G401.6 (cell line): ENCODE measurements at regions not wholly inside any gene's neighbourhood (a gene's known extent, or its start where the extent isn't known, plus 50 kb on each side); places are given as distances from the start of the nearest gene placed in this dataset.

Experiments used
- FAIRE-seq: peaks from 2 replicates; lab custom pipeline; 2012; peaks lifted over from hg19 to GRCh38; lab: Jason Lieb, UNC

DNA sequence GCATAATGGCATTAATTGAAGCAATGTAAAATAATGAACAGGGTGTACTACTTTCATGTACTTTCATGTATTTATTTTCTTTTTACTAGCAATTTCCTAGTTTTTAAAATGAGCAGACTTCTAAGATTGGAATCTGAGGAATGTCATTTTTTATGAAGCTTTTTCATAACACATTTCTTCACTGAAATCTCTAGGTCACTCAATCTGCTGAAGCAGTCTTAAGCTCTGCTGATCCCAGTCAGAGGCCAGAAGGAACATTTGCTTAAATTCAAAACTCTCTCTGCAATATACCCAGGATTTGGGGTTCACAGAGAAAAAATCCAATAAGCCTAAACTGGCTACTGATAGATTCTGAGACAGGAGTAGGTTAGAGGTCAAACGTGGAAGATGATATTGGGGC lies 73.6 kb upstream of the CNTN1 start:
- FAIRE-seq = no peak

DNA sequence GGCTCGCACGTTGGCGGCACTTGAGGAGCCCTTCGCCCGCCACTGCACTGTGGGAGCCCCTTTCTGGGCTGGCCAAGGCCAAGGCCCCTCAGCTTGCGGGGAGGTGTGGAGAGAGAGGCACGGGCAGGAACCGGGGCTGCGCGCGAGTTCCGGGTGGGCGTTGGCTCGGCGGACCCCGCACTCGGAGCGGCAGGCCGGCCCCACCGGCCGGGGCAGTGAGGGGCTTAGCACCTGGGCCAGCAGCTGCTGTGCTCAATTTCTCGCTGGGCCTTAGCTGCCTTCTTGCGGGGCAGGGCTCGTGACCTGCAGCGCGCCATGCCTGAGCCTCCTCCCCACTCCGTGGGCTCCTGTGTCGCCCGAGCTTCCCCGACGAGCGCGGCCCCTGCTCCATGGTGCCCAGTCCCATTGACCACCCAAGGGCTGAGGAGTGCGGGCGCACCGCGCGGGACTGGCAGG lies 71.6 kb upstream of the CNTN1 start:
- FAIRE-seq = no peak

DNA sequence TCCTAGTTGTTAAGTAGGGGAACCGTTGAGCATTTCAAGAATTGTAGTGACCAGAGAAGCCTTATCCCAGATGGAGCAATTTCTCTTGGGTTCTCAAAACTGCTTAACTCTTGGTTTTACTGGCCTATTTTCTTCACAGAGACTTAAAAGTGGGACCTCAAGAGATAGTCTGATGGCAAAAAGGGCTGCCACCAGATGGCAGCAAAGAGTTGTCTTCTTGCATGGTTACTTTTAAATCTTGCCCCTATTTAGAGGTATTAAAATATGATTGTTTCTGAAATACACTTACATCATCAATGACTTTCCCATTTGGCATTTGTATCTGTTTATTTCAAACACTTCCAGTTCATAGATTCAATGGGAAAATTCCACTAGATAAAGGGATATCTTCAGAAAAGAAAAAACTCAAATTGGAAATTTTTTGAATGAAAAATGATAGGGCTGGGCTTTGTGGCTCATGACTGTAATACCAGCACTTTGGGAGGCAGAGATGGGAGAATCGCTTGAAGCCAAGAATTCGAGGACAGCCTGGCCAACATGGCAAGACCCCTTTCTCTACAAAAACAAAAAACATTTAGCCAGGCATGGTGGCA lies 69.9 kb upstream of the CNTN1 start:
- peak; percentile 62 for FAIRE-seq

DNA sequence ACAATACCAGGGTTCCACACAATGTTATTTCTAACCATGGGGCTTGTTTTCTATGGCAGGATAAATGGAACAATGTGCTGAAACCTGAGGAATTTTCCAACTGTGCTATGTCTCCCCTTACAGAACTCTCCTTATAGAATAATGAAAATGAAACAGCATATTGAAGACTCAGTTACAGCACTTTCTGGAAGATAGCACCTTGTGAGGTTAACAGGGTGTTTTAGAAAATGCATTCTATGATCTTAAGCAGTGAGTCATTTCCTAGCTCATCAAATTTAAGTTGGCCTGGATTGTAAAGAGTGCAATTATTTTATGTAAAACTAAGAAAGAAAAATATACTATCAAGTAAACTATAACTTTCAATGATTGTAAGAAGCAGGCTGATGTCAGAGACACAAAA lies 60.1 kb upstream of the CNTN1 start:
- no peak for FAIRE-seq

DNA sequence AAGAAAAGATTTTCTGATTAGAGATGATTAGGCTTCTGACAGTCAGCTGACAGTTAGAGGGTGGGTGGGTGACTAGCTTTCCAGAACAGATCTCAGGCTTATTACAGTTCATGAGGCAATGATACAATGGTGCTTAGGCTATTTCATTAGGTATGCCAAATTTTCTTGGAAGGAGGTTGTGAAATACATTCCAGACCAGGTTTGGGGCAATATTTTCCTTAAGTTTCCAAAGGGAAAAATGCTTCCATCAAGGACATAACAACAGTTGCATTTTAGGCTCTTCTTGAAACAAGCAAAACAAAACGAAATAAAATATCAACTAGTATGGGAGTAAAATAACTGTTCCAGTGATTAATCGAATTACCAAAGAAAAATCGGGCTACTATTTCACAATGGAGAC lies 59.3 kb upstream of the CNTN1 start:
- no peak for FAIRE-seq

DNA sequence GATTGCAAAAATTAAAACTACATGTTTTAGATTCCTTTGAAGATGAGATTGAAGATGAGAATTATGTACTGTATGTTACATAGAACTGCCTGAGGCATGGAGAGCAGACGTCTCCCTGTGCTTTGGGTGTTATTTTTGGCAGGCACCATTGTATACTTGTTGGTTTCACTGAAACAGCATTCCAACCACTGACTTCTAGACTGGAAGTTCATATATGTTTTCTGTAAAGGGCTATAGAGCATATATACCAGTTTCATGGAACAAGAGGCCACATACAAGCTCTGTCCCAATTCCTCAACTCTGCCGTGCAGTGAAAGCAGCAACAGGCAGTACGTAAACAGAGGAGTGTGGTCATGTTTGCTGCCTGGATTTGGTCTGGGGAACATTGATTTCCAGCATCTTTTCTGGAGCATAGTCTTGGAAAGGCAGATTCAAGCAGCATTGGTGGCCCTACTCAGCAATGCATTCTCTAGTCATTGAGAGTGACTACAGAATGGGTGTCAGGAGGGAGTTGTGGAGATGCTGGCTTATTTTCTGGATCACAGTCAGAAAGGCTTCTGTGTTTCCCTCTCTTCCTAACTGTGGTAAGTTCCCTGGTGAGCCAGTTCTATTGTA lies 57.6 kb upstream of the CNTN1 start:
- FAIRE-seq = no peak

DNA sequence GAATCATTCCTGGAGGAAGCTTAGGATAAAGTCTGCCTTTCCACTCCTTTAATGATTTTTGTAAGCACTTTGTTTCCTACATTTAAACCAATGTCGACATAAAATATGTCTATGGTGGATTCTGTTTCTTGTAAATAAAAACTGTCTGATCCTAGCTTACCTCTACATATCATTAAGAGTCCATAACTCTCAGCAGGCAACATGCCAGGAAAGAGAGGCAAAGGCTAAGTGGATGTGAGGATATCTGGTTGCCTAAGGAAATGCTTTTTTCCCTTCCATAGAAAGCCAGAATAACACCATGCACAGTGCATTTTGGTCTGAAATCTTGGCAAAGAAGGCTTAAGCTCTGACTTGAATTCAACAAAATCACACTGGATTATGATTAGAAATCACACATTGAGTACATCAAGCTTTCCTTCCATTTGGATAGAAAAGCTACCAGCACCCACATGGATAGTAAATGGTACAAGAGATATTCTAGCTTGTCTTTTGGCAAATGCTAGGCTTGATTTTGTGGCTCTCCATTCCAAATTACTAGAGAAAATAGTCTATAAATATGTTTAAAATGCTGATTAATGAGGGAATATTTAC lies 57.0 kb upstream of the CNTN1 start:
- no peak for FAIRE-seq
